HCT116 (cell line): ENCODE measurements at regions not wholly inside any gene's neighbourhood (a gene's known extent, or its start where the extent isn't known, plus 50 kb on each side); places are given as distances from the start of the nearest gene placed in this dataset.

Source experiments
- CTCF ChIP-seq, 3 experiments: fragments of 200-600 bp in 1 of 3; sonication (generic) in 1 of 3; IDR thresholded peaks in 2 of 3; conservative IDR thresholded peaks in 1 of 3; 2 replicates each; pipeline ENCODE4 v1.5.1; 2012 to 2017; ENCODE audit warnings: low read depth in 2 of 3, low read length in 2 of 3, antibody characterized with exemption in 1 of 3, borderline replicate concordance in 1 of 3, control low read depth in 1 of 3, mild to moderate bottlenecking in 1 of 3, mixed read lengths in 1 of 3, mixed run types in 1 of 3, moderate library complexity in 1 of 3; ENCODE audit not compliant: insufficient read depth in 1 of 3
- POLR2A ChIP-seq: IDR thresholded peaks from 2 replicates; pipeline ENCODE4 v1.7.0; 2011; ENCODE audit warnings: borderline replicate concordance; ENCODE audit not compliant: insufficient read depth, insufficient read length; ENCODE audit errors: extremely low read depth
- YY1 ChIP-seq: IDR thresholded peaks from 2 replicates; pipeline ENCODE4 v1.6.1; 2011; ENCODE audit warnings: low read length, low read depth, moderate library complexity, mild to moderate bottlenecking; ENCODE audit not compliant: insufficient replicate concordance; ENCODE audit errors: extremely low read depth
- ZFX ChIP-seq: fragments of 450-650 bp; IDR thresholded peaks from 2 replicates; pipeline ENCODE4 v1.6.1; 2017

GRCh38 chr20:39132093-39132492, 169.9 kb downstream of the DHX35 start:
- TF ChIP-seq CTCF (IDR thresholded peaks at IDR 0.05 in 2 of 3, conservative IDR thresholded peaks at IDR 0.05 in 1 of 3; ENCODE audit: borderline replicate concordance in 1 of 3, insufficient read depth in 1 of 3, low read depth in 2 of 3, low read length in 2 of 3) = no peak
- no peak for TF ChIP-seq ZFX
- TF ChIP-seq POLR2A = no peak
- no peak for TF ChIP-seq YY1
